Activated naive CD8-positive, alpha-beta T cell treated with anti-CD3 and anti-CD28 coated beads for 36 hours (primary cell): ENCODE measurements at regions not wholly inside any gene's neighbourhood (a gene's known extent, or its start where the extent isn't known, plus 50 kb on each side); places are given as distances from the start of the nearest gene placed in this dataset.

Source experiments
- DNase-seq: peaks from one replicate; pipeline ENCODE4 v3.0.0; 2021
- H3K27ac Mint-ChIP-seq: one replicate; pipeline ENCODE4 v1.8.0; 2022; ENCODE audit warnings: mild to moderate bottlenecking, moderate library complexity, mixed read lengths
- H3K27me3 Mint-ChIP-seq: one replicate; pipeline ENCODE4 v1.8.0; 2022; ENCODE audit warnings: mild to moderate bottlenecking, mixed read lengths
- H3K36me3 Mint-ChIP-seq: one replicate; pipeline ENCODE4 v1.8.0; 2021; ENCODE audit warnings: mild to moderate bottlenecking, mixed read lengths
- H3K4me1 Mint-ChIP-seq: one replicate; pipeline ENCODE4 v1.8.0; 2021; ENCODE audit warnings: mixed read lengths
- H3K4me3 Mint-ChIP-seq: one replicate; pipeline ENCODE4 v1.8.0; 2022; ENCODE audit warnings: mild to moderate bottlenecking, moderate library complexity, mixed read lengths
- H3K9me3 Mint-ChIP-seq: one replicate; pipeline ENCODE4 v1.8.0; 2022; ENCODE audit warnings: mixed read lengths

GRCh38 chr2:11018651-11019185 lies 107.0 kb downstream of the KCNF1 start:
- Mint-ChIP-seq H3K9me3 (no peaks in the 10 kb centered on the region), H3K4me3 (no peak overlapping the region), H3K27me3 (peaks cover 18% of the 10 kb centered on the region), H3K4me1 (no peaks in the 10 kb centered on the region), H3K36me3 (no peaks in the 10 kb centered on the region), H3K27ac (no peak overlapping the region)
- DNase-seq, result no peak

- DNase-seq, result no peak
- no peaks in the 10 kb centered on the region for H3K36me3 Mint-ChIP-seq
- H3K4me1 Mint-ChIP-seq, result no peaks in the 10 kb centered on the region
- peaks cover 18% of the 10 kb centered on the region for H3K27me3 Mint-ChIP-seq
- H3K9me3 Mint-ChIP-seq, result no peaks in the 10 kb centered on the region
- no peak overlapping the region for H3K4me3 Mint-ChIP-seq
- no peak overlapping the region for H3K27ac Mint-ChIP-seq
Observed at GRCh38 chr2:11019614-11020013, 107.9 kb downstream of the KCNF1 start.

DNA sequence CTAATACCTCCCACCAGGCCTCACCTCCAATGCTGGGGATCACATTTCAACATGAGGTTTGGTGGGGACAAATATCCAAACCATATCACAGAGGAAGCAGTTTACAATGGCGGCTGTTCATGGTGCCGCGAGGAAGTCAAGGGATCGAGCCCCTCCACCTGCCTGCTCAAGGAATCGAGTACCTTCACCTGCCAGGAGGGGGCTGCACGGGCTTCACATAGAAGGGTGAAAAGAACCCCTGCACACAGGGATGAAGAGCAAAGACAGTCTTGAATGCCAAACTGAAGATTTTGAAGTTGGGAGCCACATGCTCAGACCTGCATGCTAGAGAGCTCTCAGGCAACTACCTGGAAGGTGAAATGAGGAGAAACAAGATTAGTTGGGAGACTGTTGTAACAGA lies 110.3 kb downstream of the KCNF1 start:
- H3K27ac Mint-ChIP-seq, result no peak overlapping the region
- H3K36me3 Mint-ChIP-seq, result no peaks in the 10 kb centered on the region
- H3K27me3 Mint-ChIP-seq, result peaks cover 14% of the 10 kb centered on the region
- H3K9me3 Mint-ChIP-seq, result no peaks in the 10 kb centered on the region
- DNase-seq, result no peak
- H3K4me1 Mint-ChIP-seq, result no peaks in the 10 kb centered on the region
- no peak overlapping the region for H3K4me3 Mint-ChIP-seq

- no peaks in the 10 kb centered on the region for H3K4me1 Mint-ChIP-seq
- no peaks in the 10 kb centered on the region for H3K9me3 Mint-ChIP-seq
- no peak overlapping the region for H3K27ac Mint-ChIP-seq
- peaks cover 13% of the 10 kb centered on the region for H3K27me3 Mint-ChIP-seq
- H3K4me3 Mint-ChIP-seq, result no peak overlapping the region
- DNase-seq, result no peak
- no peaks in the 10 kb centered on the region for H3K36me3 Mint-ChIP-seq
Observed at GRCh38 chr2:11022591-11023273, 111.0 kb downstream of the KCNF1 start.

DNA sequence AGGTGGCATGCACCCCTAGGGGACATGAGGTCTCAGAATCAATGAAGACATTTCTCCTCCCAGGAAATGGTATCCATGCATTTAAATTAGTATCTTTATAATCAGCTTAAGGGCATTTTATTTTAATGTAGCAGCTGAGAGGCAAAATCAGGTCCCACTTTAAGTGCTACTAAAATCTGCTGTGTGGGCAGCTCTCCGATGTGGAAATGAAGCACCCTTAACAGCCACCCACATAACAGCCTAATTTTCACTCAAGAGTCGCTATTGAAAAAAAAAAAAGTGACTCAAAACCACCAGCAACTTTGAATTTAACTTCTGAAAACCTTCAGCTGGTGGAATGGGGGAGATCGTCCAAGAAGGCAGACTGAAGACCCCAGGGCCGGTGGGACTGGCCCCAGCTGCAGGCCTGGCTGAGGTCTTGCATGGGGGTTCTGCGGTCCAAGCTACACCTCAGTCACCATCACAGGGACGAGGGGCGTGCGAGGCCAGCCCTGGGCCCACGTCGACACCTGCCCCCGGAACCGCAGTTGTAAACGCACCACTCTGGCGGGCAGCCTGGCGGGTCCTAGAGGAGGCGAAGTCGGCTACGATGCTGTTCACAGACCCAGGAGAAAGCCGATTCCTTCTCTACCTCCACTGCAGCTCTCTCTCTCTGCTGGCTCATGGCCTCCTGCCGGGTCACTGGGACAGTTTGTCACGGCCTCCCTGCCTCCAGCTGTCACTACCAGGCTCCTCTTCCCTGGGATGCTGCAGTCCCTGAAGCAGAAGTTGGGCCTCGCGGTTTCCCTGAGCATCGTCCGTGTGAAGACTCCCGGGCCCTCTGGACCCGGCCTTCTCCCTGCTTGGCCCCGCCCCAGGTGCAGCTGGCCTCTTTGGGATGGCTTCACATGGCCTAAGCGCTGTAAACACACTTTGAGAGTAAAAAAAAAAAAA lies 111.9 kb downstream of the KCNF1 start:
- DNase-seq, result no peak

GRCh38 chr2:11024259-11024645 lies 112.5 kb downstream of the KCNF1 start:
- H3K4me1 Mint-ChIP-seq, result no peaks in the 10 kb centered on the region
- DNase-seq, result no peak
- H3K9me3 Mint-ChIP-seq, result no peaks in the 10 kb centered on the region
- H3K4me3 Mint-ChIP-seq, result no peak overlapping the region
- H3K36me3 Mint-ChIP-seq, result no peaks in the 10 kb centered on the region
- H3K27me3 Mint-ChIP-seq, result peaks cover 7% of the 10 kb centered on the region
- no peak overlapping the region for H3K27ac Mint-ChIP-seq

More for the DNA sequence above, 111.9 kb downstream of the KCNF1 start:
- Mint-ChIP-seq H3K27me3 (peaks cover 8% of the 10 kb centered on the region), H3K36me3 (no peaks in the 10 kb centered on the region), H3K27ac (no peak overlapping the region), H3K4me3 (no peak overlapping the region), H3K9me3 (no peaks in the 10 kb centered on the region), H3K4me1 (no peaks in the 10 kb centered on the region)

GRCh38 chr2:11024687-11025086 lies 113.0 kb downstream of the KCNF1 start:
- DNase-seq, result no peak
- Mint-ChIP-seq H3K4me1 (no peaks in the 10 kb centered on the region), H3K36me3 (no peaks in the 10 kb centered on the region), H3K27ac (no peak overlapping the region), H3K9me3 (no peaks in the 10 kb centered on the region), H3K27me3 (peaks cover 7% of the 10 kb centered on the region), H3K4me3 (no peak overlapping the region)

DNA sequence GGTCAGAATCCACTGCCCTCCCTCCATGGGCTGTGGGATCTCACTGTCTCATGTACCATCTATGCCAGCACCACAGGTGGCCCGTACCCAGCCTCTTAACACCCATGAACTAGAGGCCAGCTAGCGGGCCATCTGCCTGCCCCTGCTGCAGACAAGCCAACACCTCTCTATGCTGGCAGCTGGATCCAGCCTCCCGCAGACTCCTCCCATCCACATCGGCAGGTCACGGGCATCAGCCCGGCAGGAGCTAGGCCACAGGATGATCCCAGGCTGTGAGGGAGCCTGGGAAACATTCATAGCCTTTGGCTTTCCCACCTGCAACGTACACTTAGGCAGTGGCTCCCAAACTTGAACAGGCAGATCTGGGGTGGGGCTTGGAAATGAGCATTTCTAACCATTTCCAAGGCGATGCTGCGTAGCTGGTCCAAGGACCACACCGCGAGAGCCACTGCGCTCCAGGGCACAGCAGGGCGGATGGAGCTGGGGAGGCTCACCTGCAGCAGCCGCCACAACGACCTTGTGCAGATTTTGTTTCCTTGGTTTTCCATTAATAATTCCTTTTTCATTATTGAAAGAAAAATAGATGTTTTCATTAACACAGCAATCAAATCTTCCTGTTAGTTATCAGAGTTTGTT lies 114.7 kb downstream of the KCNF1 start:
- H3K36me3 Mint-ChIP-seq, result no peaks in the 10 kb centered on the region
- no peak overlapping the region for H3K4me3 Mint-ChIP-seq
- H3K27ac Mint-ChIP-seq, result no peak overlapping the region

GRCh38 chr2:11027195-11027594 lies 115.5 kb downstream of the KCNF1 start:
- H3K27me3 Mint-ChIP-seq, result peaks cover 9% of the 10 kb centered on the region
- no peaks in the 10 kb centered on the region for H3K4me1 Mint-ChIP-seq
- DNase-seq, result no peak
- no peaks in the 10 kb centered on the region for H3K9me3 Mint-ChIP-seq
- H3K27ac Mint-ChIP-seq, result peak overlapping the region; percentile 25
- H3K4me3 Mint-ChIP-seq, result no peak overlapping the region
- H3K36me3 Mint-ChIP-seq, result no peaks in the 10 kb centered on the region

More for the DNA sequence above, 114.7 kb downstream of the KCNF1 start:
- Mint-ChIP-seq H3K4me1 (no peaks in the 10 kb centered on the region), H3K27me3 (peaks cover 3% of the 10 kb centered on the region), H3K9me3 (no peaks in the 10 kb centered on the region)
- DNase-seq, result no peak

GRCh38 chr2:11028407-11028916 lies 116.7 kb downstream of the KCNF1 start:
- Mint-ChIP-seq H3K27ac (no peak overlapping the region), H3K27me3 (peaks cover 8% of the 10 kb centered on the region), H3K36me3 (no peaks in the 10 kb centered on the region), H3K4me1 (no peaks in the 10 kb centered on the region), H3K4me3 (no peak overlapping the region), H3K9me3 (peaks cover 6% of the 10 kb centered on the region)
- DNase-seq, result no peak

GRCh38 chr2:11029136-11029535 lies 117.4 kb downstream of the KCNF1 start:
- no peaks in the 10 kb centered on the region for H3K4me1 Mint-ChIP-seq
- H3K36me3 Mint-ChIP-seq, result no peaks in the 10 kb centered on the region
- H3K4me3 Mint-ChIP-seq, result no peak overlapping the region
- no peak for DNase-seq
- H3K27me3 Mint-ChIP-seq, result peaks cover 8% of the 10 kb centered on the region
- H3K27ac Mint-ChIP-seq, result no peak overlapping the region
- H3K9me3 Mint-ChIP-seq, result peaks cover 9% of the 10 kb centered on the region

DNA sequence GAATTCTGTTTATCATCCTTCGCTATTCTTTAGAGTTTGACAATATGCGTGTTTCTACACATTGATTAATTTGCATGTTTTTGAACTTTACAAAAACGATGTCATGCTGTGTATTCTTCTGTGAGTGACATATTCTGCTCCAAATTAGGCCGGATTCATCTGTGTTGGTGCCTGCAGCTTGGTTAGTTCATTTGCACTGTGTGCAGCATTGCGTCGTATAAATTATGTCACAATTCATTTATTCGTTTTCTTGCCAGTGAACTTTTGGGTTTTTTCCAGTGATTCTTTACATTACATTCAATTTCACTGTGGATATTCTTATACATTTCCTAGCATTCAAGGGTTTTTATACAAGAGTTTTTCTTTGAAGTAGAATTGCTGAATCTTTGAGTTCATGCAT lies 118.3 kb downstream of the KCNF1 start:
- Mint-ChIP-seq H3K4me1 (no peaks in the 10 kb centered on the region), H3K4me3 (no peak overlapping the region), H3K36me3 (no peaks in the 10 kb centered on the region), H3K27ac (no peak overlapping the region), H3K27me3 (peaks cover 11% of the 10 kb centered on the region), H3K9me3 (peaks cover 10% of the 10 kb centered on the region)
- no peak for DNase-seq

GRCh38 chr2:11030909-11031308 lies 119.2 kb downstream of the KCNF1 start:
- H3K9me3 Mint-ChIP-seq, result peaks cover 11% of the 10 kb centered on the region
- no peak for DNase-seq
- no peak overlapping the region for H3K4me3 Mint-ChIP-seq
- no peaks in the 10 kb centered on the region for H3K36me3 Mint-ChIP-seq
- H3K27ac Mint-ChIP-seq, result no peak overlapping the region
- peaks cover 20% of the 10 kb centered on the region for H3K27me3 Mint-ChIP-seq
- H3K4me1 Mint-ChIP-seq, result no peaks in the 10 kb centered on the region

GRCh38 chr2:11031876-11032275 lies 120.1 kb downstream of the KCNF1 start:
- Mint-ChIP-seq H3K36me3 (no peaks in the 10 kb centered on the region), H3K4me3 (no peak overlapping the region), H3K27me3 (peaks cover 29% of the 10 kb centered on the region), H3K4me1 (no peaks in the 10 kb centered on the region), H3K9me3 (peaks cover 19% of the 10 kb centered on the region), H3K27ac (no peak overlapping the region)
- no peak for DNase-seq

DNA sequence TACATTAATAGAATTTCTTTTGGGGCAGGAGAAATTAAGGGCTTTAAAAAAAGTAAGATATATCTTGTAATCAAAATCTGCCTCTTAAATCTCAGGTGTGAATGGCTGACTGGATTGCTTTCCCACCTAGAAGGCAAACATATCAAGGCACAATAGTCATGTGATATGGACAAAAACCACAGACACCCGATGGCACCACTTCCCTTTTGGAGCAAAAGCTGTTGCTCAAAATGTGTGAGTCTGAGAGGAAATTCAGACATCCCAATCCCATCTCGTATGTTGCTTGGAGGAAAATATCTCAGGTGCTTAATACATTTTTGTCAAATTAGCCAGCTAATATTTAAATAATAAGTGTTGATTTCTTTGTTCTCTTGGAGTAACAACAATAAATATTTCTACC lies 120.7 kb downstream of the KCNF1 start:
- H3K4me3 Mint-ChIP-seq, result no peak overlapping the region
- no peak for DNase-seq
- H3K9me3 Mint-ChIP-seq, result peaks cover 24% of the 10 kb centered on the region
- no peak overlapping the region for H3K27ac Mint-ChIP-seq
- H3K36me3 Mint-ChIP-seq, result no peaks in the 10 kb centered on the region
- no peaks in the 10 kb centered on the region for H3K4me1 Mint-ChIP-seq
- H3K27me3 Mint-ChIP-seq, result peaks cover 32% of the 10 kb centered on the region
